CD8-positive, alpha-beta memory T cell (primary cell): ENCODE measurements at regions not wholly inside any gene's neighbourhood (a gene's known extent, or its start where the extent isn't known, plus 50 kb on each side); places are given as distances from the start of the nearest gene placed in this dataset.

ENCODE experiments used
- CTCF ChIA-PET: fragments of 350-600 bp; sonication (Branson Sonifier 250); formaldehyde crosslinking; loops from one replicate; lab custom pipeline; 2021; ENCODE audit warnings: antibody characterized with exemption; lab: Charles Lee
- POLR2A ChIA-PET: fragments of 350-600 bp; sonication (Branson Sonifier 250); formaldehyde crosslinking; loops from one replicate; lab custom pipeline; 2021; ENCODE audit warnings: antibody characterized with exemption; lab: Charles Lee
- DNase-seq, 5 donors: peaks; one replicate each; pipeline versions ENCODE4 v3.0.0 to v3.0.0-alpha.2; 2020 to 2022; ENCODE audit warnings: mixed read lengths in 1 of 5
- H3K27ac ChIP-seq: one replicate; pipeline ENCODE4 v1.7.0; 2013; ENCODE audit warnings: low read depth, mild to moderate bottlenecking, low read length, moderate library complexity
- H3K27me3 ChIP-seq: 2 replicates; pipeline ENCODE4 v1.7.0; 2013; ENCODE audit warnings: low read length, mild to moderate bottlenecking; ENCODE audit not compliant: insufficient read depth, poor library complexity, severe bottlenecking
- H3K36me3 ChIP-seq: 2 replicates; pipeline ENCODE4 v1.7.0; 2013; ENCODE audit warnings: mild to moderate bottlenecking, low read length, moderate library complexity; ENCODE audit not compliant: insufficient read depth
- H3K4me1 ChIP-seq: 2 replicates; pipeline ENCODE4 v1.7.0; 2013; ENCODE audit warnings: mild to moderate bottlenecking, low read length, moderate library complexity; ENCODE audit not compliant: insufficient read depth
- H3K4me3 ChIP-seq: 2 replicates; pipeline ENCODE4 v1.7.0; 2013; ENCODE audit warnings: mild to moderate bottlenecking, low read length
- H3K9me3 ChIP-seq: 2 replicates; pipeline ENCODE4 v1.7.0; 2013; ENCODE audit warnings: mild to moderate bottlenecking, low read length
- H3K27ac Mint-ChIP-seq, 8 donors: one replicate each; pipeline ENCODE4 v1.8.0; 2020 to 2021; ENCODE audit warnings: mixed read lengths in 8 of 8, mild to moderate bottlenecking in 6 of 8, inconsistent platforms in 3 of 8, moderate library complexity in 3 of 8
- H3K27me3 Mint-ChIP-seq, 2 donors: one replicate each; pipeline ENCODE4 v1.8.0; 2020 to 2021; ENCODE audit warnings: mixed read lengths in 2 of 2, mild to moderate bottlenecking in 1 of 2, moderate library complexity in 1 of 2
- H3K36me3 Mint-ChIP-seq, 3 donors: one replicate each; pipeline ENCODE4 v1.8.0; 2020 to 2021; ENCODE audit warnings: mixed read lengths in 3 of 3, inconsistent platforms in 1 of 3, mild to moderate bottlenecking in 1 of 3
- H3K4me1 Mint-ChIP-seq, 3 donors: one replicate each; pipeline ENCODE4 v1.8.0; 2020 to 2021; ENCODE audit warnings: mixed read lengths in 3 of 3, inconsistent platforms in 1 of 3, mild to moderate bottlenecking in 1 of 3
- H3K4me3 Mint-ChIP-seq, 7 donors: one replicate each; pipeline ENCODE4 v1.8.0; 2020 to 2021; ENCODE audit warnings: mixed read lengths in 7 of 7, mild to moderate bottlenecking in 6 of 7, moderate library complexity in 4 of 7, inconsistent platforms in 2 of 7
- H3K9me3 Mint-ChIP-seq, 5 donors: one replicate each; pipeline ENCODE4 v1.8.0; 2020 to 2022; ENCODE audit warnings: mixed read lengths in 5 of 5, mild to moderate bottlenecking in 3 of 5, moderate library complexity in 2 of 5, inconsistent platforms in 1 of 5

DNA sequence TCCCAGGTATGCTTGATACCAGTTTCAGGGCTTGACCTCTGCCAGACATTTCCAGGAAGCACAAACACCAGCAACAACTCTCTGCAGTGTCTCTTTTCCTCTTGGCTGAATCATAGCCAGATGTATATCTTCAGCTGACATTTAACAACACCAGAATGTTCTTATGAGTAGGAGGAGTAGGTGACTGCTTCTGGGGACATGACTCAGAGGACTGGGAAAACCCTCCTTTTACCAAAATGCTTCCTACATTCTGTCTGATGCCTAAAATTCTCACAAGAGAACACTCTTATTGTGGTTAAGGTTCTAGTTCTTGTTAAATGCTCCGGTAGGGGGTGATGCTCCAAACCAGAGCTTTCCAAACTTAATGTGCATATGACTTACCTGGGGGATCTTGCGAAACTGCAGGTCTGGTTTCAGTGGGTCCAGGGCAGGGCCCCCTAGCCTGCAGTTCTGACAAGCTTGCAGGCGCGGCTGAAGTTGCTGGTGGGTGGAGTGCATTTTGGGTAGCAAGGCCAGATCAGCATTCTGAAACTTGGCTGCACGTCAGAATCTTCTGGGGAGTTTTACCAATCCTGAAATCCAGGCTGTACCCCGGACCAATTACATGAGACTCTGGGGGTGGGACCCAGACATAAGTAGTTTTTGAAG, 329.3 kb upstream of the RPS6KA3 start:
- H3K4me3 Mint-ChIP-seq, result no peak overlapping the region
- H3K4me1 Mint-ChIP-seq, result no peaks in the 10 kb centered on the region

GRCh38 chrX:20594985-20595384, 328.3 kb upstream of the RPS6KA3 start:
- Histone ChIP-seq H3K27me3 (no peaks in the 10 kb centered on the region), H3K9me3 (no peaks in the 10 kb centered on the region), H3K27ac (no peak overlapping the region), H3K4me3 (no peak overlapping the region), H3K36me3 (no peaks in the 10 kb centered on the region), H3K4me1 (no peaks in the 10 kb centered on the region)
- Mint-ChIP-seq H3K27ac (no peak overlapping the region), H3K9me3 (no peaks in the 10 kb centered on the region), H3K36me3 (no peaks in the 10 kb centered on the region), H3K4me3 (no peak overlapping the region), H3K4me1 (no peaks in the 10 kb centered on the region), H3K27me3 (peaks cover 4 to 16% of the 10 kb centered on the region in 2 donors)
- ChIA-PET POLR2A (no interaction called here), CTCF (no interaction called here)
- DNase-seq, result no peak

More for the DNA sequence above, 329.3 kb upstream of the RPS6KA3 start:
- Mint-ChIP-seq H3K27me3 (peaks cover 4 to 16% of the 10 kb centered on the region in 2 donors), H3K9me3 (no peaks in the 10 kb centered on the region), H3K27ac (no peak overlapping the region), H3K36me3 (no peaks in the 10 kb centered on the region)
- Histone ChIP-seq H3K27me3 (no peaks in the 10 kb centered on the region), H3K9me3 (no peaks in the 10 kb centered on the region), H3K4me1 (no peaks in the 10 kb centered on the region), H3K36me3 (no peaks in the 10 kb centered on the region), H3K27ac (no peak overlapping the region), H3K4me3 (no peak overlapping the region)
- ChIA-PET CTCF (no interaction called here), POLR2A (no interaction called here)
- no peak for DNase-seq

DNA sequence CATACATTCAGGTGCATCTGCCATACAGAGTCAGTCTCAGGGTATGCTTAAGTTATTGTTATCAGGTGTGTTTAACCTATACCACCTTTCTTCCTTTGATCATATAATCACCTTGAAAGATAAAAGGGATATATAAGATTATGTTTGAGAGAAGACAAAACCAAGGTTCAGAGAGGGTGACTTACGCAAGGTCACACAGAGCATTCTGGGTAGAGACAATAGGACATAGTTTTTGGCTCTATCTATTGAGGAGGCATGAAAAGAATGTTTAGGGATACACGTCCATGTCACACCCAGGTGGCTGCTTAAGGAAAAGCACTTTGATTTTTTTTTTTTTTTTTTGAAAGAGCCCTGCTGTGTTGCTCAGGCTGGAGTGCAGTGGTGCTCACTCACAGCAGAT, 327.1 kb upstream of the RPS6KA3 start:
- Histone ChIP-seq H3K36me3 (no peaks in the 10 kb centered on the region), H3K27ac (no peak overlapping the region), H3K27me3 (no peaks in the 10 kb centered on the region), H3K4me3 (no peak overlapping the region), H3K9me3 (no peaks in the 10 kb centered on the region), H3K4me1 (no peaks in the 10 kb centered on the region)
- POLR2A ChIA-PET, result no interaction called here
- Mint-ChIP-seq H3K36me3 (no peaks in the 10 kb centered on the region), H3K4me3 (no peak overlapping the region), H3K27me3 (peaks cover 4 to 19% of the 10 kb centered on the region in 2 donors), H3K9me3 (peaks cover 0 to 2% (median 0%) of the 10 kb centered on the region in 5 donors), H3K4me1 (no peaks in the 10 kb centered on the region), H3K27ac (no peak overlapping the region)
- DNase-seq, result no peak
- CTCF ChIA-PET, result no interaction called here

DNA sequence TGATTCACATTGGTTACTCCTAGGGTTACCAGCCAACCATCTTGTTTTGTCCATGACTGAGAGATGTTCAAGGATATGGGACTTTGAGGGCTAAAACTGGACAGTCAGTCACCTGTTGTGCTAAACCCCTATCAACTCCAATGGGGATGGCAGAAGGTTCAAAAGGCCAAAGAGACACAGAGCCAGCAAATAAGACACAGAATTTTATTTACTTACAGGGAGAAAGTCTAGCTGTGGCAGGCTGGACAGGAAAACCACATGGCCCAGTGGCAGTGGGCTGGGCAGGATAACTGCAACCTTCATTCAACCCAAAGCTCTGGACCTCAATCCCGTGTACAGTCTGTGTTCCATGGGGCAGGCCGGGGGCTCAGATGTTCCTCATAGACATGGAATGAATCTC, 326.7 kb upstream of the RPS6KA3 start:
- no peaks in the 10 kb centered on the region for H3K4me1 Mint-ChIP-seq
- peaks cover 4 to 19% of the 10 kb centered on the region in 2 donors for H3K27me3 Mint-ChIP-seq
- Histone ChIP-seq H3K4me3 (no peak overlapping the region), H3K4me1 (no peaks in the 10 kb centered on the region), H3K27ac (no peak overlapping the region), H3K36me3 (no peaks in the 10 kb centered on the region), H3K9me3 (no peaks in the 10 kb centered on the region), H3K27me3 (no peaks in the 10 kb centered on the region)
- ChIA-PET POLR2A (no interaction called here), CTCF (no interaction called here)
- H3K4me3 Mint-ChIP-seq, result no peak overlapping the region
- H3K36me3 Mint-ChIP-seq, result no peaks in the 10 kb centered on the region
- H3K9me3 Mint-ChIP-seq, result peaks cover 0 to 2% (median 0%) of the 10 kb centered on the region in 5 donors
- no peak for DNase-seq
- H3K27ac Mint-ChIP-seq, result no peak overlapping the region

GRCh38 chrX:20591246-20591645, 324.5 kb upstream of the RPS6KA3 start:
- DNase-seq, result no peak
- Histone ChIP-seq H3K4me3 (no peak overlapping the region), H3K27ac (no peak overlapping the region), H3K36me3 (no peaks in the 10 kb centered on the region), H3K27me3 (no peaks in the 10 kb centered on the region), H3K9me3 (no peaks in the 10 kb centered on the region), H3K4me1 (no peaks in the 10 kb centered on the region)
- Mint-ChIP-seq H3K27ac (no peak overlapping the region), H3K4me3 (no peak overlapping the region), H3K36me3 (no peaks in the 10 kb centered on the region), H3K4me1 (no peaks in the 10 kb centered on the region), H3K9me3 (peaks cover 0 to 2% (median 0%) of the 10 kb centered on the region in 5 donors), H3K27me3 (peaks cover 2 to 15% of the 10 kb centered on the region in 2 donors)
- CTCF ChIA-PET, result no interaction called here
- POLR2A ChIA-PET, result no interaction called here

DNA sequence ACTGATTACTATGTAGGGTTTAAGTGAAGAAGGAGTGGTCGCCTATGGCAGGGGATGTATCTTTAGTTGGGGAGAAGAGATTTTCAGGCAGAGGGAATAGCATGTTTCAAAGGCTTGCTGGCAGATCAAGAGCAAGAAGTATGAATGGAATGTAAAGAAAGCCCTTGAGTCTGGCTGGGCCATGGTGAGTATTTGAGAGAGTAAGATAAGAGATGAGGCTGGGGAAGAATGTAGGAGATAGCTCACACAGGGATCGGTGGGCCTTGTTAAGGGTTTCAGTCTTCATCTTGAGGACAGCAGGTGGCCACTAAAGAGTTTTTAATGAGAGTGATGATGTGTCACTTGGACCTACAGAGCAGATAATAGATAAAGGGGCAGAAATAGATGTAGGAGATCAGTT, 319.1 kb upstream of the RPS6KA3 start:
- H3K27ac ChIP-seq, result no peak overlapping the region
- ChIA-PET POLR2A (no interaction called here), CTCF (no interaction called here)
- H3K4me1 Mint-ChIP-seq, result no peaks in the 10 kb centered on the region
- H3K4me3 ChIP-seq, result no peak overlapping the region
- no peaks in the 10 kb centered on the region for H3K36me3 ChIP-seq
- H3K27ac Mint-ChIP-seq, result no peak overlapping the region
- H3K36me3 Mint-ChIP-seq, result no peaks in the 10 kb centered on the region
- H3K9me3 Mint-ChIP-seq, result peaks cover 0 to 5% (median 0%) of the 10 kb centered on the region in 5 donors
- no peaks in the 10 kb centered on the region for H3K4me1 ChIP-seq
- H3K27me3 ChIP-seq, result no peaks in the 10 kb centered on the region
- H3K4me3 Mint-ChIP-seq, result no peak overlapping the region
- DNase-seq, result no peak
- peaks cover 0 to 3% of the 10 kb centered on the region in 2 donors for H3K27me3 Mint-ChIP-seq
- no peaks in the 10 kb centered on the region for H3K9me3 ChIP-seq

- no peak for DNase-seq
- H3K4me1 Mint-ChIP-seq, result no peaks in the 10 kb centered on the region
- ChIA-PET CTCF (no interaction called here), POLR2A (no interaction called here)
- Histone ChIP-seq H3K4me3 (no peak overlapping the region), H3K27ac (no peak overlapping the region), H3K4me1 (no peaks in the 10 kb centered on the region), H3K9me3 (no peaks in the 10 kb centered on the region), H3K36me3 (no peaks in the 10 kb centered on the region), H3K27me3 (no peaks in the 10 kb centered on the region)
- no peaks in the 10 kb centered on the region for H3K27me3 Mint-ChIP-seq
- no peaks in the 10 kb centered on the region for H3K36me3 Mint-ChIP-seq
- H3K4me3 Mint-ChIP-seq, result no peak overlapping the region
- peaks cover 0 to 2% (median 0%) of the 10 kb centered on the region in 5 donors for H3K9me3 Mint-ChIP-seq
- H3K27ac Mint-ChIP-seq, result no peak overlapping the region
Observed at GRCh38 chrX:20571611-20572010, 304.9 kb upstream of the RPS6KA3 start.

DNA sequence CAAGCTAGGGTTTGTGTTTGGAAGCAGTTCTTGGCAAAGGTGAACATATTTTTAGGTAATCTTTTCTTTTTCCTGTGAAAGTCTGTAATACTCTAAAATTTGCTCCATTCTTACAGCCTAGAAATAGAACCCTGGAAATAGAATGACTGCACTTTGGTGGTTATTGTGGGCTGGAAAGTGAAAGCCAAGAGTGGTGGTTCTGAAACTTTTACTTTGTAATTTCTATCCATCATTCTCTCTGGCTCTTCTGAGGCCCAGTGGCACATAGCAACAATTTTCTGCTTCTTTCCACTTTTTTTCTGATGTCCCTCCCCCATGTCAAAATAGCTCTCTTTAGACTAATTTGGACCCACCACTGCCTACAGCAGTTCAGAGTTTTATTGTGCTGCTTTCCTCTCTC, 300.4 kb upstream of the RPS6KA3 start:
- Mint-ChIP-seq H3K4me3 (no peak overlapping the region), H3K27me3 (peaks cover 2 to 15% of the 10 kb centered on the region in 2 donors), H3K36me3 (no peaks in the 10 kb centered on the region), H3K4me1 (no peaks in the 10 kb centered on the region), H3K9me3 (no peaks in the 10 kb centered on the region), H3K27ac (no peak overlapping the region)
- ChIA-PET POLR2A (no interaction called here), CTCF (no interaction called here)
- Histone ChIP-seq H3K9me3 (no peaks in the 10 kb centered on the region), H3K27ac (no peak overlapping the region), H3K36me3 (no peaks in the 10 kb centered on the region), H3K4me3 (no peak overlapping the region), H3K27me3 (no peaks in the 10 kb centered on the region), H3K4me1 (no peaks in the 10 kb centered on the region)
- no peak for DNase-seq
